Neural progenitor cell (in vitro differentiated cells): ENCODE measurements at regions not wholly inside any gene's neighbourhood (a gene's known extent, or its start where the extent isn't known, plus 50 kb on each side); places are given as distances from the start of the nearest gene placed in this dataset.

Experiments used
- EZH2phosphoT487 ChIP-seq: fragments of 200-600 bp; sonication (generic); IDR thresholded peaks from 2 replicates; pipeline ENCODE4 v1.6.1; 2017; ENCODE audit warnings: antibody characterized with exemption
- TF ChIP-seq, protein P1 (sequence below): fragments of 200-600 bp; sonication (generic); IDR thresholded peaks from 2 replicates; pipeline ENCODE4 v1.5.1; 2017; ENCODE audit warnings: antibody characterized with exemption, mild to moderate bottlenecking

DNA sequence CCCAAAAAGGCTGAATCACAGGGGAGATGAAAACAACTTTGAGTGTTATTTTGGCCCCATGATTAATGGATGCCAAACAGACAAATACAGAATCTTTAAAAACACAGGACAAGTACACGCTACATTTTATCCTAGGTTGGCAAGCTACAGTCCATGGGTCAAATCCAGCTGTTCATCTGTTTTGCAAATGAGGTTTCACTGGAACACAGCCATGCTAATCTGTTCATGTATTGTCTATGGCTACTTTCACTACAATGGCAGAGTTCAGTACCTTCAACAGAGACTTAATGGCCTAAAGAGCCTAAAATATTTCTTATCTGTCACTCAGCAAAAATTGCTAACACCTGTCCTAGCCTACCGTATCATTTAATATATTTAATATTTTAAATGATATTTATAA lies 1548.5 kb upstream of the IGFBP7 start:
- TF ChIP-seq, protein P1, sequence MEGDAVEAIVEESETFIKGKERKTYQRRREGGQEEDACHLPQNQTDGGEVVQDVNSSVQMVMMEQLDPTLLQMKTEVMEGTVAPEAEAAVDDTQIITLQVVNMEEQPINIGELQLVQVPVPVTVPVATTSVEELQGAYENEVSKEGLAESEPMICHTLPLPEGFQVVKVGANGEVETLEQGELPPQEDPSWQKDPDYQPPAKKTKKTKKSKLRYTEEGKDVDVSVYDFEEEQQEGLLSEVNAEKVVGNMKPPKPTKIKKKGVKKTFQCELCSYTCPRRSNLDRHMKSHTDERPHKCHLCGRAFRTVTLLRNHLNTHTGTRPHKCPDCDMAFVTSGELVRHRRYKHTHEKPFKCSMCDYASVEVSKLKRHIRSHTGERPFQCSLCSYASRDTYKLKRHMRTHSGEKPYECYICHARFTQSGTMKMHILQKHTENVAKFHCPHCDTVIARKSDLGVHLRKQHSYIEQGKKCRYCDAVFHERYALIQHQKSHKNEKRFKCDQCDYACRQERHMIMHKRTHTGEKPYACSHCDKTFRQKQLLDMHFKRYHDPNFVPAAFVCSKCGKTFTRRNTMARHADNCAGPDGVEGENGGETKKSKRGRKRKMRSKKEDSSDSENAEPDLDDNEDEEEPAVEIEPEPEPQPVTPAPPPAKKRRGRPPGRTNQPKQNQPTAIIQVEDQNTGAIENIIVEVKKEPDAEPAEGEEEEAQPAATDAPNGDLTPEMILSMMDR, result no peak
- no peak for TF ChIP-seq EZH2phosphoT487
